DOHH2 (cell line): ENCODE measurements at regions not wholly inside any gene's neighbourhood (a gene's known extent, or its start where the extent isn't known, plus 50 kb on each side); places are given as distances from the start of the nearest gene placed in this dataset.
"Not testable (repeated sequence)": the region's sequence is repeated elsewhere in the genome, so short reads cannot be mapped to it uniquely, and the experiment has no call there.

Experiments
- H3F3A ChIP-seq: fragments of 200-600 bp; sonication (generic), shearing (Covaris generic); 2 replicates; pipeline ENCODE4 v1.6.0; 2016; ENCODE audit warnings: antibody characterized with exemption, mild to moderate bottlenecking; ENCODE audit not compliant: control insufficient read depth, insufficient read depth
- H3K27ac ChIP-seq: fragments of 200-600 bp; sonication (generic); 2 replicates; pipeline ENCODE4 v1.5.1; 2014; ENCODE audit warnings: low read depth, mild to moderate bottlenecking, low read length, moderate library complexity
- H3K27me3 ChIP-seq: fragments of 200-600 bp; sonication (generic); 2 replicates; pipeline ENCODE4 v1.6.1; 2014; ENCODE audit warnings: mild to moderate bottlenecking, low read length, mixed read lengths; ENCODE audit not compliant: control insufficient read depth
- H3K36me3 ChIP-seq: fragments of 200-600 bp; sonication (generic); 2 replicates; pipeline ENCODE4 v1.6.1; 2014; ENCODE audit warnings: mild to moderate bottlenecking, low read length, moderate library complexity, mixed read lengths; ENCODE audit not compliant: control insufficient read depth
- H3K4me1 ChIP-seq: fragments of 200-600 bp; sonication (generic); 2 replicates; pipeline ENCODE4 v1.6.1; 2014; ENCODE audit warnings: mild to moderate bottlenecking, low read length, mixed read lengths; ENCODE audit not compliant: control insufficient read depth
- H3K4me2 ChIP-seq: fragments of 200-600 bp; sonication (generic); 2 replicates; pipeline ENCODE4 v1.6.0; 2014; ENCODE audit warnings: mild to moderate bottlenecking, low read length, moderate library complexity
- H3K4me3 ChIP-seq: fragments of 200-600 bp; sonication (generic); 2 replicates; pipeline ENCODE4 v1.5.1; 2014; ENCODE audit warnings: mild to moderate bottlenecking, low read length, mixed read lengths
- H3K79me2 ChIP-seq: fragments of 200-600 bp; sonication (generic); 2 replicates; pipeline ENCODE4 v1.6.1; 2014; ENCODE audit warnings: mild to moderate bottlenecking, low read length, mixed read lengths; ENCODE audit not compliant: control insufficient read depth
- H3K9me2 ChIP-seq: fragments of 200-600 bp; sonication (generic); replicated peaks from 2 replicates; pipeline ENCODE4 v1.6.1; 2014; ENCODE audit warnings: mild to moderate bottlenecking, low read length, mixed read lengths; ENCODE audit not compliant: control insufficient read depth
- H3K9me3 ChIP-seq: fragments of 200-600 bp; sonication (generic); 2 replicates; pipeline ENCODE4 v1.6.1; 2014; ENCODE audit warnings: antibody characterized with exemption, low read length, mixed read lengths; ENCODE audit not compliant: control insufficient read depth, insufficient read depth
- H4K20me1 ChIP-seq: fragments of 200-600 bp; sonication (generic); 2 replicates; pipeline ENCODE4 v1.6.0; 2014; ENCODE audit warnings: low read depth, mild to moderate bottlenecking, antibody characterized with exemption, low read length, moderate library complexity; ENCODE audit not compliant: control insufficient read depth, insufficient read depth
- CTCF ChIP-seq: fragments of 200-600 bp; sonication (generic); IDR thresholded peaks from one replicate; pipeline ENCODE4 v1.5.1; 2014; ENCODE audit warnings: antibody characterized with exemption, mild to moderate bottlenecking, low read depth, low read length; ENCODE audit not compliant: poor library complexity, severe bottlenecking
- EZH2phosphoT487 ChIP-seq: fragments of 200-600 bp; sonication (generic); IDR thresholded peaks from 2 replicates; pipeline ENCODE4 v1.6.1; 2017; ENCODE audit warnings: borderline replicate concordance, mild to moderate bottlenecking, antibody characterized with exemption, low read length, moderate library complexity, mixed read lengths

- Histone ChIP-seq H3K4me3 (no peak overlapping the region), H3F3A (peaks cover 15% of the 10 kb centered on the region), H3K79me2 (no peaks in the 10 kb centered on the region), H3K9me3 (peaks cover 4% of the 10 kb centered on the region), H3K9me2 (no peaks in the 10 kb centered on the region), H3K27ac (no peak overlapping the region), H3K27me3 (no peaks in the 10 kb centered on the region), H3K36me3 (peaks cover 6% of the 10 kb centered on the region), H3K4me2 (no peak overlapping the region), H4K20me1 (no peaks in the 10 kb centered on the region), H3K4me1 (peaks cover 48% of the 10 kb centered on the region)
- no peak for TF ChIP-seq EZH2phosphoT487
- TF ChIP-seq CTCF: no peak
These were observed 281.5 kb downstream of the USP46 start for GRCh38 chr4:52377563-52377962.

- Histone ChIP-seq H3K27me3 (no peaks in the 10 kb centered on the region), H3K9me3 (peaks cover 22% of the 10 kb centered on the region; the same call in 1 of the 2 replicates), H3K4me2 (no peak overlapping the region), H3K79me2 (no peaks in the 10 kb centered on the region), H3K4me3 (no peak overlapping the region), H4K20me1 (no peaks in the 10 kb centered on the region), H3K27ac (no peak overlapping the region), H3K4me1 (peaks cover 18% of the 10 kb centered on the region), H3F3A (no peaks in the 10 kb centered on the region), H3K36me3 (no peaks in the 10 kb centered on the region), H3K9me2 (no peaks in the 10 kb centered on the region)
- TF ChIP-seq EZH2phosphoT487 (no peak), CTCF (no peak)
These were observed 251.6 kb downstream of the USP46 start for GRCh38 chr4:52407545-52407944.

DNA sequence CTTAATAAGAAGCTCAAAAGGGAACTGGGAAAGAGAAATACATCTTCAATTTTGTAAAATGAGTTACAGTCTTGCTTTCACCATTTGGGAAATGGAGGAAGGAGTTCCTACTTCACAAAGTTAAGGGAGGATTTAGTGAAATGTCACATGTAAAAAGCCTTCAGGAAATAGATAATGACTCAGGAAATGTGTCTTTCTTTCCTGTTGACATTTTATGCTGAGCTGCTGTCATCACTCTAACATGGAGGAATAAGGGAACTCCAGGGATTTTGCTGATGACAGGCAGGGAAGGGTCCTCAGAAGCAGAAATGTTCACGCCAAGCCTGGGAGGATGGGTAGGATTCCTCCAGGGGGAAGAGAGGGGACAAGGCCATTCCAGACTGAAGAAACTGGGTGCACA, 251.1 kb downstream of the USP46 start:
- no peaks in the 10 kb centered on the region for H3K9me2 ChIP-seq
- no peaks in the 10 kb centered on the region for H3K79me2 ChIP-seq
- peaks cover 27% of the 10 kb centered on the region; the same call in 1 of the 2 replicates for H3K9me3 ChIP-seq
- peaks cover 18% of the 10 kb centered on the region for H3K4me1 ChIP-seq
- H3K27ac ChIP-seq: no peak overlapping the region
- H3K4me3 ChIP-seq: no peak overlapping the region
- no peak overlapping the region for H3K4me2 ChIP-seq
- no peaks in the 10 kb centered on the region for H3K27me3 ChIP-seq
- H3F3A ChIP-seq: no peaks in the 10 kb centered on the region
- TF ChIP-seq EZH2phosphoT487 (no peak), CTCF (no peak)
- H3K36me3 ChIP-seq: no peaks in the 10 kb centered on the region
- no peaks in the 10 kb centered on the region for H4K20me1 ChIP-seq

DNA sequence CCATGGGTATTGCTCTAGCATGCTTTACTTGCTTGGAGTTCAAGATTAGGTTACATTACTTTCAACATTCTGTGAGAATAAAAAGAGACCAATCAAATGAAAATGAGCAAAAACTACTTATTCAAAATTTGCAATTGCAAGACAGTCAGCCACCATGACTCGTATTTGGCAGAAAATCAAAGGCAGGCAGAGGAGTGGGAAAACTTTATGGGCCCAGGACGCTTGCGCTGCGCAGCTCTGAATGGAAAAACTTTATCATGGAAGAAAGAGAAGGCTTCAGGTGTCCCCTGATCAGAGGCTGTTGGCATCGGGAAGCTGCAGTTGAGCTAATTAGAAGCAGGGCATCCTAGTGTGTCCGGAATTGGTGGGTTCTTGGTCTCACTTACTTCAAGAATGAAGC, 250.6 kb downstream of the USP46 start:
- H3K4me1 ChIP-seq: peaks cover 18% of the 10 kb centered on the region

GRCh38 chr4:52409766-52410165, 249.3 kb downstream of the USP46 start:
- H3K4me2 ChIP-seq, H3K79me2 ChIP-seq, H3K27me3 ChIP-seq, H4K20me1 ChIP-seq, H3K9me2 ChIP-seq, H3F3A ChIP-seq, H3K4me3 ChIP-seq, H3K36me3 ChIP-seq, H3K27ac ChIP-seq: not testable (repeated sequence)
- Histone ChIP-seq H3K9me3 (peaks cover 27% of the 10 kb centered on the region; the same call in 1 of the 2 replicates), H3K4me1 (peaks cover 14% of the 10 kb centered on the region)

More for the DNA sequence above, 250.6 kb downstream of the USP46 start:
- H3K36me3 ChIP-seq: no peaks in the 10 kb centered on the region
- H4K20me1 ChIP-seq: no peaks in the 10 kb centered on the region
- TF ChIP-seq CTCF (no peak), EZH2phosphoT487 (no peak)
- no peak overlapping the region for H3K4me3 ChIP-seq
- H3F3A ChIP-seq: no peaks in the 10 kb centered on the region
- peaks cover 27% of the 10 kb centered on the region; the same call in 1 of the 2 replicates for H3K9me3 ChIP-seq
- no peaks in the 10 kb centered on the region for H3K9me2 ChIP-seq
- no peak overlapping the region for H3K4me2 ChIP-seq
- no peaks in the 10 kb centered on the region for H3K79me2 ChIP-seq
- H3K27me3 ChIP-seq: no peaks in the 10 kb centered on the region
- H3K27ac ChIP-seq: no peak overlapping the region
